ENCODE measurements at regions not wholly inside any gene's neighbourhood (a gene's known extent, or its start where the extent isn't known, plus 50 kb on each side); places are given as distances from the start of the nearest gene placed in this dataset.

- no peak overlapping the region for H2AK5ac ChIP-seq (ENCODE audit: insufficient read length, low read length)
- Mint-ChIP-seq H3K27me3 (ENCODE audit: low read depth) (no peaks in the 10 kb centered on the region; the same call in 1 of the 2 replicates), H3K36me3 (ENCODE audit: insufficient read depth in 1 of 3, low read depth in 3 of 3) (peaks cover 0 to 10% (median 8%) of the 10 kb centered on the region in 3 experiments; a peak in 4 of 7 replicates), H3K4me3 (no peak overlapping the region), H3K9me3 (peaks cover 12 to 24% of the 10 kb centered on the region in 2 experiments), H3K4me1 (peaks cover 31 to 39% of the 10 kb centered on the region in 2 experiments), H3K27ac (no peak overlapping the region)
- no peak for DNase-seq
- peaks cover 7% of the 10 kb centered on the region; the same call in 1 of the 2 replicates for H3K4me1 ChIP-seq (ENCODE audit: insufficient read depth, low read length)
- no peak overlapping the region for H3T11ph ChIP-seq (ENCODE audit: low read length)
- no peak for TF ChIP-seq CTCF (conservative IDR thresholded peaks at IDR 0.05)
- no peaks in the 10 kb centered on the region for H3K9me3 ChIP-seq (ENCODE audit: control insufficient read depth, low read depth, low read length)
- no peak overlapping the region for H3K4ac ChIP-seq (ENCODE audit: low read depth, low read length)
- no peak overlapping the region for H3K18ac ChIP-seq (ENCODE audit: insufficient read length, low read depth, low read length)
- H3K23me2 ChIP-seq (ENCODE audit: insufficient read length, low read depth, low read length, poor library complexity, severe bottlenecking), result no peaks in the 10 kb centered on the region
- H3K4me2 ChIP-seq (ENCODE audit: insufficient read depth, insufficient read length, low read length), result no peak overlapping the region
- no peak overlapping the region for H4K8ac ChIP-seq (replicated peaks; ENCODE audit: insufficient read length, low read depth, low read length)
- no peaks in the 10 kb centered on the region for H4K20me1 ChIP-seq (ENCODE audit: control insufficient read depth, insufficient read depth, insufficient read length)
- H2AFZ ChIP-seq (ENCODE audit: low read length), result no peak overlapping the region
- no peak overlapping the region for H4K91ac ChIP-seq (ENCODE audit: insufficient read length, low read depth, low read length)
- no peaks in the 10 kb centered on the region for H3K27me3 ChIP-seq (ENCODE audit: insufficient read depth, low read length)
- H3K27ac ChIP-seq (ENCODE audit: insufficient read length, low read depth, low read length), result no peak overlapping the region
- no CpG with 5 or more reads among the region's 4 CpGs for WGBS (ENCODE audit: extremely low coverage, insufficient read length, low lambda C conversion rate)
- H2BK12ac ChIP-seq (ENCODE audit: insufficient read length, low read depth, low read length), result no peak overlapping the region
- no peak overlapping the region for H4K5ac ChIP-seq (ENCODE audit: insufficient read length, low read depth, low read length)
- H2BK5ac ChIP-seq (ENCODE audit: insufficient read length, low read length), result no peak overlapping the region
- no peak overlapping the region for H3K56ac ChIP-seq (ENCODE audit: insufficient read length, low read depth, low read length)
- H3K14ac ChIP-seq (ENCODE audit: insufficient read depth, low read length), result no peak overlapping the region
- no peak overlapping the region for H2BK20ac ChIP-seq (ENCODE audit: low read depth, low read length, poor library complexity, severe bottlenecking)
- H3K79me2 ChIP-seq (ENCODE audit: insufficient read depth, low read length), result no peaks in the 10 kb centered on the region
- H2BK120ac ChIP-seq (ENCODE audit: low read depth, low read length, poor library complexity, severe bottlenecking), result no peak overlapping the region
- H3K79me1 ChIP-seq (ENCODE audit: insufficient read depth, low read depth, low read length, poor library complexity, severe bottlenecking), result no peaks in the 10 kb centered on the region
- H3K9ac ChIP-seq (ENCODE audit: extremely low read depth, insufficient read length, low read length), result no peak overlapping the region
- H2BK15ac ChIP-seq (ENCODE audit: low read depth, low read length), result no peak overlapping the region
- no peak overlapping the region for H3K23ac ChIP-seq (ENCODE audit: insufficient read length, low read depth, low read length)
Observed at GRCh38 chr15:70509731-70510143, 253.6 kb downstream of the UACA start.
